Head of caudate nucleus (tissue), 42 donors: ENCODE measurements at regions not wholly inside any gene's neighbourhood (a gene's known extent, or its start where the extent isn't known, plus 50 kb on each side); places are given as distances from the start of the nearest gene placed in this dataset.

ENCODE experiments used
- DNase-seq, 42 donors: peaks; one replicate each; pipeline versions ENCODE4 v3.0.0 to v3.0.0-alpha.2; 2020 to 2021; ENCODE audit warnings: mixed read lengths in 7 of 42
- intact Hi-C: fragments of 100-400 bp; cut with DNase I; formaldehyde crosslinking; loops from one replicate; pipeline ENCODE4 v1.15.0; 2022

GRCh38 chr13:111506125-111506524, 185.7 kb downstream of the TEX29 start:
- intact Hi-C loops: no loop called here
- peak in 6 of 42 donors; percentile 4 to 33 (median 14) for DNase-seq

- intact Hi-C loops: no loop called here
- peak in 5 of 42 donors; percentile 1 to 15 (median 4) for DNase-seq
These were observed 186.2 kb downstream of the TEX29 start for GRCh38 chr13:111506621-111507020.

GRCh38 chr13:111508164-111508870, 187.9 kb downstream of the TEX29 start:
- intact Hi-C loops: no loop called here
- peak in 8 of 42 donors; percentile 2 to 39 (median 16) for DNase-seq

GRCh38 chr13:111508902-111509509, 188.6 kb downstream of the TEX29 start:
- peak in 8 of 42 donors; percentile 6 to 33 (median 18) for DNase-seq
- intact Hi-C loops: no loop called here

GRCh38 chr13:111510502-111511218, 190.2 kb downstream of the TEX29 start:
- intact Hi-C loops: no loop called here
- DNase-seq: peak in 4 of 42 donors; percentile 4 to 21 (median 11)

GRCh38 chr13:111511219-111511732, 190.8 kb downstream of the TEX29 start:
- intact Hi-C loops: no loop called here
- DNase-seq: no peak

- DNase-seq: peak in 2 of 42 donors; percentile 12 to 16
These were observed 191.5 kb downstream of the TEX29 start for GRCh38 chr13:111511805-111512504.

GRCh38 chr13:111512707-111513106, 192.3 kb downstream of the TEX29 start:
- peak in 4 of 42 donors; percentile 4 to 27 (median 9) for DNase-seq
- intact Hi-C loops: no loop called here

More at GRCh38 chr13:111511805-111512504, 191.5 kb downstream of the TEX29 start:
- intact Hi-C loops: no loop called here

- DNase-seq: peak in 3 of 42 donors; percentile 2 to 34 (median 6)
- intact Hi-C loops: no loop called here
These were observed 193.5 kb downstream of the TEX29 start for GRCh38 chr13:111513766-111514609.

- DNase-seq: peak in 3 of 42 donors; percentile 0 to 31 (median 6)
- intact Hi-C loops: no loop called here
These were observed 194.3 kb downstream of the TEX29 start for GRCh38 chr13:111514610-111515306.

- intact Hi-C loops: no loop called here
- peak in 2 of 42 donors; percentile 1 to 14 for DNase-seq
These were observed 194.8 kb downstream of the TEX29 start for GRCh38 chr13:111515307-111515617.

- intact Hi-C loops: no loop called here
- peak in 5 of 42 donors; percentile 2 to 24 (median 13) for DNase-seq
These were observed 195.2 kb downstream of the TEX29 start for GRCh38 chr13:111515635-111516034.

GRCh38 chr13:111516712-111517640, 196.5 kb downstream of the TEX29 start:
- intact Hi-C loops: no loop called here
- peak in 5 of 42 donors; percentile 1 to 38 (median 8) for DNase-seq

GRCh38 chr13:111517641-111518010, 197.2 kb downstream of the TEX29 start:
- intact Hi-C loops: no loop called here

GRCh38 chr13:111518161-111518792, 197.8 kb downstream of the TEX29 start:
- intact Hi-C loops: no loop called here
- DNase-seq: peak in 4 of 42 donors; percentile 0 to 21 (median 10)

More at GRCh38 chr13:111517641-111518010, 197.2 kb downstream of the TEX29 start:
- DNase-seq: peak in 3 of 42 donors; percentile 14 to 29 (median 18)

- peak in 5 of 42 donors; percentile 3 to 33 (median 14) for DNase-seq
- intact Hi-C loops: no loop called here
These were observed 198.6 kb downstream of the TEX29 start for GRCh38 chr13:111519041-111519440.
